Neural cell (in vitro differentiated cells): ENCODE measurements at regions not wholly inside any gene's neighbourhood (a gene's known extent, or its start where the extent isn't known, plus 50 kb on each side); places are given as distances from the start of the nearest gene placed in this dataset.

Experiments
- H2AFZ ChIP-seq: fragments of 200-600, 300-800 bp; sonication (generic), shearing (Covaris generic); 2 replicates; pipeline ENCODE4 v1.6.0; 2014; ENCODE audit warnings: low read depth, mild to moderate bottlenecking, antibody characterized with exemption, low read length, moderate library complexity
- H3F3A ChIP-seq: fragments of 200-600 bp; shearing (Covaris generic); 2 replicates; pipeline ENCODE4 v1.6.1; 2016; ENCODE audit warnings: mild to moderate bottlenecking, moderate library complexity, mixed read lengths, antibody characterized with exemption, low read length; ENCODE audit not compliant: insufficient read depth, poor library complexity, severe bottlenecking
- H3K27ac ChIP-seq: fragments of 200-600, 300-800 bp; sonication (generic), shearing (Covaris generic); 2 replicates; pipeline ENCODE4 v1.5.1; 2014; ENCODE audit warnings: mild to moderate bottlenecking, low read length, moderate library complexity
- H3K27me3 ChIP-seq: fragments of 300-800, 200-600 bp; sonication (generic), shearing (Covaris generic); 2 replicates; pipeline ENCODE4 v1.6.0; 2014; ENCODE audit warnings: mild to moderate bottlenecking, low read depth, low read length, moderate library complexity; ENCODE audit not compliant: insufficient read depth
- H3K36me3 ChIP-seq: fragments of 300-800, 200-600 bp; sonication (generic), shearing (Covaris generic); 2 replicates; pipeline ENCODE4 v1.5.1; 2014; ENCODE audit warnings: mild to moderate bottlenecking, antibody characterized with exemption, low read length, moderate library complexity; ENCODE audit not compliant: insufficient read depth
- H3K4me2 ChIP-seq: fragments of 300-800, 200-600 bp; sonication (generic), shearing (Covaris generic); 2 replicates; pipeline ENCODE4 v1.6.0; 2014; ENCODE audit warnings: mild to moderate bottlenecking, low read length
- H3K4me3 ChIP-seq: fragments of 300-800, 200-600 bp; sonication (generic), shearing (Covaris generic); 2 replicates; pipeline ENCODE4 v1.5.1; 2014; ENCODE audit warnings: mild to moderate bottlenecking, low read length, moderate library complexity
- H3K79me2 ChIP-seq: fragments of 200-600 bp; shearing (Covaris generic); replicated peaks from 2 replicates; pipeline ENCODE4 v1.6.0; 2014; ENCODE audit warnings: mild to moderate bottlenecking, low read length, moderate library complexity; ENCODE audit not compliant: insufficient read depth
- H3K9ac ChIP-seq: fragments of 300-800, 200-600 bp; sonication (generic), shearing (Covaris generic); 2 replicates; pipeline ENCODE4 v1.6.1; 2016; ENCODE audit warnings: mild to moderate bottlenecking, low read length, mixed read lengths
- H3K9me2 ChIP-seq: fragments of 200-600 bp; shearing (Covaris generic); 2 replicates; pipeline ENCODE4 v1.6.1; 2016; ENCODE audit warnings: mild to moderate bottlenecking, low read length, mixed read lengths; ENCODE audit not compliant: insufficient read depth
- H3K9me3 ChIP-seq: fragments of 200-600, 300-800 bp; sonication (generic), shearing (Covaris generic); 2 replicates; pipeline ENCODE4 v1.6.1; 2016; ENCODE audit warnings: mild to moderate bottlenecking, mixed run types, low read length, moderate library complexity, mixed read lengths
- H4K20me1 ChIP-seq: fragments of 200-600 bp; shearing (Covaris generic); 2 replicates; pipeline ENCODE4 v1.6.1; 2016; ENCODE audit warnings: mild to moderate bottlenecking, mixed run types; ENCODE audit not compliant: insufficient read depth
- EP300 ChIP-seq: fragments of 450-650 bp; conservative IDR thresholded peaks from 2 replicates; pipeline ENCODE4 v1.6.1; 2014; ENCODE audit warnings: antibody characterized with exemption, mild to moderate bottlenecking, moderate library complexity; ENCODE audit not compliant: poor library complexity, severe bottlenecking
- EZH2 ChIP-seq: fragments of 200-600, 300-800 bp; shearing (Covaris generic), sonication (generic); IDR thresholded peaks from 2 replicates; pipeline ENCODE4 v1.6.1; 2014; ENCODE audit warnings: antibody characterized with exemption, low read length, borderline replicate concordance, mild to moderate bottlenecking; ENCODE audit not compliant: insufficient read depth, poor library complexity, severe bottlenecking
- MXI1 ChIP-seq: fragments of 450-650 bp; conservative IDR thresholded peaks from 2 replicates; pipeline ENCODE4 v1.6.1; 2014; ENCODE audit warnings: antibody characterized with exemption, mild to moderate bottlenecking; ENCODE audit not compliant: poor library complexity, severe bottlenecking
- POLR2AphosphoS5 ChIP-seq: IDR thresholded peaks from 2 replicates; pipeline ENCODE4 v1.6.1; 2012
- RAD21 ChIP-seq: fragments of 450-650 bp; conservative IDR thresholded peaks from 2 replicates; pipeline ENCODE4 v1.6.1; 2014; ENCODE audit warnings: antibody characterized with exemption, mild to moderate bottlenecking, moderate library complexity
- SMC3 ChIP-seq: fragments of 450-650 bp; conservative IDR thresholded peaks from 2 replicates; pipeline ENCODE4 v1.6.1; 2014; ENCODE audit warnings: antibody characterized with exemption, mild to moderate bottlenecking, moderate library complexity; ENCODE audit not compliant: poor library complexity
- TAF1 ChIP-seq: IDR thresholded peaks from 2 replicates; pipeline ENCODE4 v1.6.1; 2012; ENCODE audit warnings: low read depth
- TF ChIP-seq, protein P1 (sequence below): fragments of 450-650 bp; IDR thresholded peaks from 2 replicates; pipeline ENCODE4 v1.5.1; 2014; ENCODE audit warnings: antibody characterized with exemption, mild to moderate bottlenecking, moderate library complexity; ENCODE audit not compliant: poor library complexity, severe bottlenecking
- TF ChIP-seq, protein P2 (sequence below): IDR thresholded peaks from 2 replicates; pipeline ENCODE4 v1.6.1; 2012; ENCODE audit warnings: borderline replicate concordance

DNA sequence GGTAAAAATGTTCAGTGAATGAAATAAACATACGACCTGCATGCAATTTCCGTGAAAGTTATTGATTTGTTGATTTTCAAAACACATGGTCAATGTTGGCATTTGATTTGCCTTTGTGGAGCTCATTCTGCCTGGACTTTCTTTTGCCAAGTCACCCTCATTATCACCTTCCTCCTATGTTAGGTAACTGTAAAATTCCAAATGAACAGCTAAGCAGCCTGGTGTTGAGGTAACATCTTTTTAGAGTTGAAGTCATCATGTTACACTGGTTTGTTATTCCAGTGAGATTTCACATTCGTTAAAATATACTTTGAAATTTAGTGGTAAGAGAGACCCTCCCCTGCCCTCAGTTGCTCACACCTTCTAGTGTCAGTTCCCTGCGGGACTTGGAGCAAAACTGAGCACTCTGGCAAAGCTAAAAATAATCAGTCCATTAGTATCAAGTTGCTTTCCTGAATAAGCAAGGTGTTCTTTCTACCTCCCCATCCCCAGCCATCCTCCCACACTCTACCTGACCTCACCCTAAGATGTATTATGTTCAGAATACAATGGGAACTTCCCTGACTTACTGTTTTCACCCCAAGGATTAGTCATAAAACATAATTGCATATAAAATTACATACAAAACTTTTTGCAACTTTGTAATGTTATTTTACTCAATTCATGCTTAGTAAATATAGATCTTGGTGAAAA is 283.3 kb upstream of the SEMA3A start:
- Histone ChIP-seq H3K79me2 (no peaks in the 10 kb centered on the region), H2AFZ (no peak overlapping the region), H3K27ac (no peak overlapping the region), H3F3A (no peaks in the 10 kb centered on the region), H3K9me2 (no peaks in the 10 kb centered on the region), H3K9ac (no peak overlapping the region), H3K27me3 (no peaks in the 10 kb centered on the region), H3K9me3 (no peaks in the 10 kb centered on the region), H3K36me3 (no peaks in the 10 kb centered on the region), H3K4me2 (no peak overlapping the region), H3K4me3 (no peak overlapping the region), H4K20me1 (no peaks in the 10 kb centered on the region)
- no peak for TF ChIP-seq EP300
- no peak for TF ChIP-seq POLR2AphosphoS5
- TF ChIP-seq, protein P1, sequence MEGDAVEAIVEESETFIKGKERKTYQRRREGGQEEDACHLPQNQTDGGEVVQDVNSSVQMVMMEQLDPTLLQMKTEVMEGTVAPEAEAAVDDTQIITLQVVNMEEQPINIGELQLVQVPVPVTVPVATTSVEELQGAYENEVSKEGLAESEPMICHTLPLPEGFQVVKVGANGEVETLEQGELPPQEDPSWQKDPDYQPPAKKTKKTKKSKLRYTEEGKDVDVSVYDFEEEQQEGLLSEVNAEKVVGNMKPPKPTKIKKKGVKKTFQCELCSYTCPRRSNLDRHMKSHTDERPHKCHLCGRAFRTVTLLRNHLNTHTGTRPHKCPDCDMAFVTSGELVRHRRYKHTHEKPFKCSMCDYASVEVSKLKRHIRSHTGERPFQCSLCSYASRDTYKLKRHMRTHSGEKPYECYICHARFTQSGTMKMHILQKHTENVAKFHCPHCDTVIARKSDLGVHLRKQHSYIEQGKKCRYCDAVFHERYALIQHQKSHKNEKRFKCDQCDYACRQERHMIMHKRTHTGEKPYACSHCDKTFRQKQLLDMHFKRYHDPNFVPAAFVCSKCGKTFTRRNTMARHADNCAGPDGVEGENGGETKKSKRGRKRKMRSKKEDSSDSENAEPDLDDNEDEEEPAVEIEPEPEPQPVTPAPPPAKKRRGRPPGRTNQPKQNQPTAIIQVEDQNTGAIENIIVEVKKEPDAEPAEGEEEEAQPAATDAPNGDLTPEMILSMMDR: no peak
- no peak for TF ChIP-seq SMC3
- no peak for TF ChIP-seq MXI1
- TF ChIP-seq TAF1: no peak
- no peak for TF ChIP-seq EZH2
- no peak for TF ChIP-seq RAD21
- TF ChIP-seq, protein P2, sequence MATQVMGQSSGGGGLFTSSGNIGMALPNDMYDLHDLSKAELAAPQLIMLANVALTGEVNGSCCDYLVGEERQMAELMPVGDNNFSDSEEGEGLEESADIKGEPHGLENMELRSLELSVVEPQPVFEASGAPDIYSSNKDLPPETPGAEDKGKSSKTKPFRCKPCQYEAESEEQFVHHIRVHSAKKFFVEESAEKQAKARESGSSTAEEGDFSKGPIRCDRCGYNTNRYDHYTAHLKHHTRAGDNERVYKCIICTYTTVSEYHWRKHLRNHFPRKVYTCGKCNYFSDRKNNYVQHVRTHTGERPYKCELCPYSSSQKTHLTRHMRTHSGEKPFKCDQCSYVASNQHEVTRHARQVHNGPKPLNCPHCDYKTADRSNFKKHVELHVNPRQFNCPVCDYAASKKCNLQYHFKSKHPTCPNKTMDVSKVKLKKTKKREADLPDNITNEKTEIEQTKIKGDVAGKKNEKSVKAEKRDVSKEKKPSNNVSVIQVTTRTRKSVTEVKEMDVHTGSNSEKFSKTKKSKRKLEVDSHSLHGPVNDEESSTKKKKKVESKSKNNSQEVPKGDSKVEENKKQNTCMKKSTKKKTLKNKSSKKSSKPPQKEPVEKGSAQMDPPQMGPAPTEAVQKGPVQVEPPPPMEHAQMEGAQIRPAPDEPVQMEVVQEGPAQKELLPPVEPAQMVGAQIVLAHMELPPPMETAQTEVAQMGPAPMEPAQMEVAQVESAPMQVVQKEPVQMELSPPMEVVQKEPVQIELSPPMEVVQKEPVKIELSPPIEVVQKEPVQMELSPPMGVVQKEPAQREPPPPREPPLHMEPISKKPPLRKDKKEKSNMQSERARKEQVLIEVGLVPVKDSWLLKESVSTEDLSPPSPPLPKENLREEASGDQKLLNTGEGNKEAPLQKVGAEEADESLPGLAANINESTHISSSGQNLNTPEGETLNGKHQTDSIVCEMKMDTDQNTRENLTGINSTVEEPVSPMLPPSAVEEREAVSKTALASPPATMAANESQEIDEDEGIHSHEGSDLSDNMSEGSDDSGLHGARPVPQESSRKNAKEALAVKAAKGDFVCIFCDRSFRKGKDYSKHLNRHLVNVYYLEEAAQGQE: no peak

DNA sequence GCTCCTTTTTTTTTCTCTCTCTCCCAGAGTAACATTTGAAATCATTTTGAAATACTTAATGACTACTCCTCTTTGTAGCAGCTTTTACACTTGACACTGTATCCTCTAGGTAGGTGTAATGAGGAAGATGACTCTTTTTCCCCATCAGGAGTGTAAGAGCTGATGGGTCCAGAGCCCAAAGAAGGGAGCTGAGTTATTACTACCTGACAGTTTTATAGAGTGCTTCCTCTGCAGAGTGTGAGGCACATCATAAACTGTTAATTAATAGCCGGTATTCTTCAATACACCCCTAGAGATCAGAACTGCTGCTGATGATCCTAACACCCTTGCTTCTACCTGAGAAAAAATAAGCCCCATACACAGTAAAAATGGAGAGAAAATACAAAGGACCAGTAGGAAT is 279.8 kb upstream of the SEMA3A start:
- Histone ChIP-seq H3K9ac (no peak overlapping the region), H3K36me3 (no peaks in the 10 kb centered on the region), H4K20me1 (no peaks in the 10 kb centered on the region), H3K79me2 (no peaks in the 10 kb centered on the region), H3K9me2 (no peaks in the 10 kb centered on the region), H3K4me2 (no peak overlapping the region), H3K27me3 (no peaks in the 10 kb centered on the region), H3K27ac (peak overlapping the region; percentile 11), H3F3A (no peaks in the 10 kb centered on the region), H3K9me3 (no peaks in the 10 kb centered on the region), H3K4me3 (no peak overlapping the region), H2AFZ (no peak overlapping the region)
- TF ChIP-seq EZH2: no peak
- TF ChIP-seq RAD21: no peak
